Keratinocyte (primary cell): ENCODE measurements at regions not wholly inside any gene's neighbourhood (a gene's known extent, or its start where the extent isn't known, plus 50 kb on each side); places are given as distances from the start of the nearest gene placed in this dataset.

Source experiments
- CTCF ChIP-seq, 3 experiments: IDR thresholded peaks in 1 of 3; conservative IDR thresholded peaks in 1 of 3; optimal IDR thresholded peaks in 1 of 3; 2 replicates in 2 of 3; 3 replicates in 1 of 3; pipeline versions ENCODE3 to v1.5.1; 2011; ENCODE audit warnings: low read length in 3 of 3, mild to moderate bottlenecking in 3 of 3, moderate library complexity in 2 of 3, control low read depth in 1 of 3, inconsistent platforms in 1 of 3; ENCODE audit not compliant: insufficient read depth in 2 of 3; ENCODE audit errors: extremely low read depth in 1 of 3
- EZH2 ChIP-seq: IDR thresholded peaks from one replicate; pipeline ENCODE4 v1.6.1; 2012; ENCODE audit warnings: inconsistent platforms, mild to moderate bottlenecking, low read length, moderate library complexity

GRCh38 chr1:5794279-5794678, 197.9 kb downstream of the NPHP4 start:
- TF ChIP-seq EZH2 (no peak), CTCF (optimal IDR thresholded peaks at IDR 0.05 in 1 of 3, IDR thresholded peaks at IDR 0.05 in 1 of 3, conservative IDR thresholded peaks at IDR 0.05 in 1 of 3; ENCODE audit: extremely low read depth in 1 of 3, insufficient read depth in 2 of 3, low read length in 3 of 3) (no peak)
